ENCODE measurements at regions not wholly inside any gene's neighbourhood (a gene's known extent, or its start where the extent isn't known, plus 50 kb on each side); places are given as distances from the start of the nearest gene placed in this dataset.

DNA sequence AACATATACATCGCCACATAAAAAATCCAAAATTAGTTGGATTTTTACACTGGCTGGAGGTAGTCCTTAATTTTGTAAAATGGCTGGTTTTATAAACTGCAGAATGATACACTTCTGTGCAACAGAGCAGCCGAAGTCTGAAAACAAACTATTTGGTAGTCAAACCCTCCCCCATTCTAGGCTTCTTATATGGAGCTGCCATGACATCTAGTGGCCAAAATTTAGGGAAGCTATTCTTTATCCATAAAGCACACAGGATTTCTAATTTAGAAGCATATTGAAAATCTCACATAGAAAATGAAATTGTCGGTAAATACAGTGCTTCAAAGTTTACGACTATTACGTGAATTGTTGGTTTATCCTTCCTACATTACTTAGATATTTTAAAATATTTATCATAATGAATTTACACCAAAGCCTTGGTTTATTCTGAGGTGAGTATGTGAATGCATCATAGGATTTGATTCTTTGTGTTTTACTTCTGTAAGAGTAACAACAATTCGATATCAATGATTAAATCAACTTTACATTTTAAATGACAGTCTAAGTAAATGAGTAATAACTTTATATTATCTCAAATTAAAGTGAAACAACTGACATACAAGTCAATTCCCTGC is 113.4 kb upstream of the FAM241A start:
- TF ChIP-seq POLR2A (IDR thresholded peaks at IDR 0.05): no peak
- TF ChIP-seq, protein P1, sequence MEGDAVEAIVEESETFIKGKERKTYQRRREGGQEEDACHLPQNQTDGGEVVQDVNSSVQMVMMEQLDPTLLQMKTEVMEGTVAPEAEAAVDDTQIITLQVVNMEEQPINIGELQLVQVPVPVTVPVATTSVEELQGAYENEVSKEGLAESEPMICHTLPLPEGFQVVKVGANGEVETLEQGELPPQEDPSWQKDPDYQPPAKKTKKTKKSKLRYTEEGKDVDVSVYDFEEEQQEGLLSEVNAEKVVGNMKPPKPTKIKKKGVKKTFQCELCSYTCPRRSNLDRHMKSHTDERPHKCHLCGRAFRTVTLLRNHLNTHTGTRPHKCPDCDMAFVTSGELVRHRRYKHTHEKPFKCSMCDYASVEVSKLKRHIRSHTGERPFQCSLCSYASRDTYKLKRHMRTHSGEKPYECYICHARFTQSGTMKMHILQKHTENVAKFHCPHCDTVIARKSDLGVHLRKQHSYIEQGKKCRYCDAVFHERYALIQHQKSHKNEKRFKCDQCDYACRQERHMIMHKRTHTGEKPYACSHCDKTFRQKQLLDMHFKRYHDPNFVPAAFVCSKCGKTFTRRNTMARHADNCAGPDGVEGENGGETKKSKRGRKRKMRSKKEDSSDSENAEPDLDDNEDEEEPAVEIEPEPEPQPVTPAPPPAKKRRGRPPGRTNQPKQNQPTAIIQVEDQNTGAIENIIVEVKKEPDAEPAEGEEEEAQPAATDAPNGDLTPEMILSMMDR (IDR thresholded peaks at IDR 0.05): peak; percentile 6 to 64 (median 58)
